Mesothelial cell of epicardium (in vitro differentiated cells): ENCODE measurements at regions not wholly inside any gene's neighbourhood (a gene's known extent, or its start where the extent isn't known, plus 50 kb on each side); places are given as distances from the start of the nearest gene placed in this dataset.

ENCODE experiments used
- DNase-seq, 2 experiments: peaks; one replicate each; pipeline ENCODE4 v3.0.0; 2021; ENCODE audit warnings: low spot score in 2 of 2; ENCODE audit not compliant: unreplicated experiment in 2 of 2
- H3K27ac Mint-ChIP-seq: 2 replicates; pipeline ENCODE4 v1.8.0; 2021; ENCODE audit warnings: mixed read lengths
- H3K27me3 Mint-ChIP-seq: 2 replicates; pipeline ENCODE4 v1.8.0; 2021; ENCODE audit warnings: low read depth, mixed read lengths
- H3K36me3 Mint-ChIP-seq: 2 replicates; pipeline ENCODE4 v1.8.0; 2021; ENCODE audit warnings: mixed read lengths
- H3K4me1 Mint-ChIP-seq: 2 replicates; pipeline ENCODE4 v1.8.0; 2021; ENCODE audit warnings: mixed read lengths
- H3K4me3 Mint-ChIP-seq: 2 replicates; pipeline ENCODE4 v1.8.0; 2021; ENCODE audit warnings: mild to moderate bottlenecking, moderate library complexity, mixed read lengths
- H3K9me3 Mint-ChIP-seq: 2 replicates; pipeline ENCODE4 v1.8.0; 2021; ENCODE audit warnings: mixed read lengths
- CTCF ChIP-seq: fragments of 200-600 bp; sonication (generic); IDR thresholded peaks from one replicate; pipeline ENCODE4 v1.5.0; 2021; ENCODE audit warnings: antibody characterized with exemption; ENCODE audit not compliant: unreplicated experiment

GRCh38 chr14:46499521-46499920, 152.1 kb downstream of the RPL10L start:
- TF ChIP-seq CTCF, result no peak
- no peaks in the 10 kb centered on the region for H3K27me3 Mint-ChIP-seq

GRCh38 chr14:46496409-46496808, 155.2 kb downstream of the RPL10L start:
- no peaks in the 10 kb centered on the region for H3K36me3 Mint-ChIP-seq
- TF ChIP-seq CTCF, result no peak
- no peak overlapping the region for H3K4me3 Mint-ChIP-seq
- no peaks in the 10 kb centered on the region for H3K4me1 Mint-ChIP-seq
- no peaks in the 10 kb centered on the region for H3K27me3 Mint-ChIP-seq
- DNase-seq, result no peak
- H3K9me3 Mint-ChIP-seq, result peaks cover 17% of the 10 kb centered on the region
- no peak overlapping the region for H3K27ac Mint-ChIP-seq

More at GRCh38 chr14:46499521-46499920, 152.1 kb downstream of the RPL10L start:
- DNase-seq, result no peak
- Mint-ChIP-seq H3K27ac (no peak overlapping the region), H3K36me3 (no peaks in the 10 kb centered on the region), H3K4me3 (no peak overlapping the region), H3K9me3 (peaks cover 12% of the 10 kb centered on the region), H3K4me1 (no peaks in the 10 kb centered on the region)

- no peak for DNase-seq
- H3K27ac Mint-ChIP-seq, result no peak overlapping the region
- no peak overlapping the region for H3K4me3 Mint-ChIP-seq
- H3K4me1 Mint-ChIP-seq, result peaks cover 5% of the 10 kb centered on the region
- H3K27me3 Mint-ChIP-seq, result no peaks in the 10 kb centered on the region
- H3K9me3 Mint-ChIP-seq, result peaks cover 5% of the 10 kb centered on the region
- H3K36me3 Mint-ChIP-seq, result no peaks in the 10 kb centered on the region
- no peak for TF ChIP-seq CTCF
Measured at GRCh38 chr14:46490238-46490685, 161.3 kb downstream of the RPL10L start.

- Mint-ChIP-seq H3K4me1 (peaks cover 5% of the 10 kb centered on the region), H3K36me3 (no peaks in the 10 kb centered on the region), H3K9me3 (peaks cover 5% of the 10 kb centered on the region), H3K4me3 (no peak overlapping the region), H3K27me3 (no peaks in the 10 kb centered on the region), H3K27ac (no peak overlapping the region)
- no peak for TF ChIP-seq CTCF
- DNase-seq, result no peak
Measured at GRCh38 chr14:46488374-46488773, 163.2 kb downstream of the RPL10L start.

GRCh38 chr14:46487582-46488350, 163.8 kb downstream of the RPL10L start:
- peaks cover 5% of the 10 kb centered on the region for H3K4me1 Mint-ChIP-seq

More at GRCh38 chr14:46487582-46488350, 163.8 kb downstream of the RPL10L start:
- no peak overlapping the region for H3K27ac Mint-ChIP-seq
- DNase-seq, result no peak
- H3K9me3 Mint-ChIP-seq, result peaks cover 4% of the 10 kb centered on the region
- H3K36me3 Mint-ChIP-seq, result no peaks in the 10 kb centered on the region
- no peaks in the 10 kb centered on the region for H3K27me3 Mint-ChIP-seq
- no peak for TF ChIP-seq CTCF
- no peak overlapping the region for H3K4me3 Mint-ChIP-seq
